Endodermal cell (in vitro differentiated cells): ENCODE measurements at regions not wholly inside any gene's neighbourhood (a gene's known extent, or its start where the extent isn't known, plus 50 kb on each side); places are given as distances from the start of the nearest gene placed in this dataset.
"Not testable (repeated sequence)": the region's sequence is repeated elsewhere in the genome, so short reads cannot be mapped to it uniquely, and the experiment has no call there.

ENCODE experiments used
- DNase-seq: peaks from one replicate; pipeline ENCODE4 v3.0.0-alpha.2; 2017
- H3K27ac ChIP-seq: 2 replicates; pipeline ENCODE4 v1.5.1; 2013; ENCODE audit warnings: mild to moderate bottlenecking, low read depth, low read length, moderate library complexity
- H3K27me3 ChIP-seq: 2 replicates; pipeline ENCODE4 v1.6.1; 2013; ENCODE audit warnings: mild to moderate bottlenecking, low read length, moderate library complexity; ENCODE audit not compliant: insufficient read depth, control insufficient read depth, poor library complexity, severe bottlenecking
- H3K36me3 ChIP-seq: 2 replicates; pipeline ENCODE4 v1.7.0; 2013; ENCODE audit warnings: mild to moderate bottlenecking, low read length, moderate library complexity; ENCODE audit not compliant: control insufficient read depth, insufficient read depth
- H3K4me1 ChIP-seq: one replicate; pipeline ENCODE4 v1.7.0; 2013; ENCODE audit warnings: low read length; ENCODE audit not compliant: control insufficient read depth, insufficient read depth
- H3K4me3 ChIP-seq: 2 replicates; pipeline ENCODE4 v1.5.1; 2013; ENCODE audit warnings: mild to moderate bottlenecking, low read length, moderate library complexity
- H3K9ac ChIP-seq: 2 replicates; pipeline ENCODE4 v1.6.1; 2013; ENCODE audit warnings: mild to moderate bottlenecking, low read length, moderate library complexity; ENCODE audit not compliant: poor library complexity, severe bottlenecking; ENCODE audit errors: extremely low read depth
- H3K9me3 ChIP-seq: 2 replicates; pipeline ENCODE4 v1.6.1; 2013; ENCODE audit warnings: mild to moderate bottlenecking, low read length, moderate library complexity; ENCODE audit not compliant: control insufficient read depth
- H3K27ac Mint-ChIP-seq: 2 replicates; pipeline ENCODE4 v1.8.0; 2020; ENCODE audit warnings: mixed read lengths
- H3K27me3 Mint-ChIP-seq: 2 replicates; pipeline ENCODE4 v1.8.0; 2021; ENCODE audit warnings: mild to moderate bottlenecking, mixed read lengths; ENCODE audit not compliant: insufficient read depth
- H3K36me3 Mint-ChIP-seq: 2 replicates; pipeline ENCODE4 v1.8.0; 2020; ENCODE audit warnings: low read depth, mixed read lengths
- H3K4me1 Mint-ChIP-seq: 2 replicates; pipeline ENCODE4 v1.8.0; 2020; ENCODE audit warnings: mixed read lengths
- H3K4me3 Mint-ChIP-seq: 2 replicates; pipeline ENCODE4 v1.8.0; 2020; ENCODE audit warnings: mild to moderate bottlenecking, moderate library complexity, mixed read lengths
- H3K9me3 Mint-ChIP-seq: 2 replicates; pipeline ENCODE4 v1.8.0; 2020; ENCODE audit warnings: mild to moderate bottlenecking, mixed read lengths
- CTCF ChIP-seq: fragments of 200-600 bp; sonication (generic); conservative IDR thresholded peaks from 2 replicates; pipeline ENCODE4 v1.5.0; 2021; ENCODE audit warnings: antibody characterized with exemption, mild to moderate bottlenecking
- WGBS, 2 experiments: methylation state at CpG; one replicate each; pipeline versions ENCODE4 v1.1.5 to v1.1.7; 2013; ENCODE audit warnings: missing lambda C conversion rate in 2 of 2, mixed read lengths in 1 of 2; ENCODE audit not compliant: insufficient coverage in 1 of 2, insufficient read length in 1 of 2; 5-methylcytosine and 5-hydroxymethylcytosine counted together

- H3K9ac ChIP-seq, H3K27me3 Mint-ChIP-seq, H3K27ac Mint-ChIP-seq, H3K9me3 ChIP-seq, H3K36me3 ChIP-seq, H3K27me3 ChIP-seq, H3K4me3 Mint-ChIP-seq, H3K4me3 ChIP-seq, H3K27ac ChIP-seq, H3K9me3 Mint-ChIP-seq, H3K4me1 ChIP-seq, H3K4me1 Mint-ChIP-seq, H3K36me3 Mint-ChIP-seq: not testable (repeated sequence)
- DNase-seq: peak; percentile 45
- TF ChIP-seq CTCF: peak; percentile 52
- 62 to 80% methylated on average over 1 to 3 of the region's 3 CpGs for WGBS, 2 experiments
These were observed 279.2 kb upstream of the ZNF337 start for GRCh38 chr20:25975816-25976215.

- DNase-seq, H3K27ac ChIP-seq, H3K27ac Mint-ChIP-seq, H3K9me3 Mint-ChIP-seq, H3K27me3 Mint-ChIP-seq, H3K9ac ChIP-seq, H3K36me3 ChIP-seq, H3K4me3 Mint-ChIP-seq, H3K4me3 ChIP-seq, H3K27me3 ChIP-seq, H3K9me3 ChIP-seq, H3K36me3 Mint-ChIP-seq, H3K4me1 ChIP-seq, H3K4me1 Mint-ChIP-seq: not testable (repeated sequence)
- WGBS, 2 experiments: 83% methylated on average over 4 of the region's 4 CpGs; no CpG with 5 or more reads in 1 of the 2 experiments
These were observed 268.6 kb upstream of the ZNF337 start for GRCh38 chr20:25965203-25965602.

GRCh38 chr20:25953876-25954275 is 257.2 kb upstream of the ZNF337 start:
- H3K4me3 ChIP-seq, H3K9me3 ChIP-seq, H3K36me3 Mint-ChIP-seq, H3K27me3 ChIP-seq, H3K36me3 ChIP-seq, DNase-seq, H3K27me3 Mint-ChIP-seq, H3K4me3 Mint-ChIP-seq, H3K9me3 Mint-ChIP-seq, H3K27ac ChIP-seq, H3K4me1 ChIP-seq, H3K9ac ChIP-seq: not testable (repeated sequence)
- Mint-ChIP-seq H3K4me1 (peaks cover 17% of the 10 kb centered on the region), H3K27ac (peak overlapping the region; percentile 32)
- 70 to 90% methylated on average over 3 of the region's 3 CpGs for WGBS, 2 experiments

GRCh38 chr20:25935230-25935629 is 238.6 kb upstream of the ZNF337 start:
- H3K27me3 ChIP-seq, H3K4me1 ChIP-seq, H3K36me3 ChIP-seq, H3K27me3 Mint-ChIP-seq, H3K9me3 Mint-ChIP-seq, H3K27ac Mint-ChIP-seq, DNase-seq, H3K4me1 Mint-ChIP-seq, H3K27ac ChIP-seq, H3K9ac ChIP-seq, H3K36me3 Mint-ChIP-seq, H3K4me3 ChIP-seq, H3K9me3 ChIP-seq, H3K4me3 Mint-ChIP-seq: not testable (repeated sequence)
- 100% methylated on average over 1 of the region's 2 CpGs; no CpG with 5 or more reads in 1 of the 2 experiments for WGBS, 2 experiments

GRCh38 chr20:25932806-25933205 is 236.2 kb upstream of the ZNF337 start:
- H3K27ac Mint-ChIP-seq: not testable (repeated sequence)

GRCh38 chr20:25932170-25932569 is 235.5 kb upstream of the ZNF337 start:
- not testable (repeated sequence) for DNase-seq, H3K36me3 ChIP-seq, H3K27me3 Mint-ChIP-seq, H3K4me1 Mint-ChIP-seq, H3K27me3 ChIP-seq, H3K4me3 Mint-ChIP-seq, H3K27ac Mint-ChIP-seq, H3K36me3 Mint-ChIP-seq, H3K27ac ChIP-seq, H3K4me3 ChIP-seq, H3K9me3 ChIP-seq, H3K4me1 ChIP-seq, H3K9ac ChIP-seq
- H3K9me3 Mint-ChIP-seq: peaks cover 10% of the 10 kb centered on the region
- no CpG with 5 or more reads among the region's 2 CpGs for WGBS, 2 experiments

More at GRCh38 chr20:25932806-25933205, 236.2 kb upstream of the ZNF337 start:
- not testable (repeated sequence) for H3K9ac ChIP-seq, H3K36me3 ChIP-seq, H3K36me3 Mint-ChIP-seq, H3K4me3 Mint-ChIP-seq, H3K27ac ChIP-seq, H3K27me3 ChIP-seq, H3K4me1 Mint-ChIP-seq, H3K4me3 ChIP-seq, DNase-seq, H3K4me1 ChIP-seq, H3K27me3 Mint-ChIP-seq, H3K9me3 ChIP-seq
- WGBS, 2 experiments: 80 to 83% methylated on average over 2 to 5 of the region's 5 CpGs
- peaks cover 10% of the 10 kb centered on the region for H3K9me3 Mint-ChIP-seq

GRCh38 chr20:25902321-25902720 is 205.7 kb upstream of the ZNF337 start:
- not testable (repeated sequence) for H3K9ac ChIP-seq, H3K27ac Mint-ChIP-seq, H3K36me3 ChIP-seq, H3K36me3 Mint-ChIP-seq, H3K4me3 ChIP-seq, H3K27me3 Mint-ChIP-seq, DNase-seq, H3K27me3 ChIP-seq, H3K4me3 Mint-ChIP-seq, H3K27ac ChIP-seq, H3K4me1 ChIP-seq, H3K9me3 ChIP-seq, H3K9me3 Mint-ChIP-seq
- H3K4me1 Mint-ChIP-seq: peaks cover 30% of the 10 kb centered on the region
